ENCODE measurements at regions not wholly inside any gene's neighbourhood (a gene's known extent, or its start where the extent isn't known, plus 50 kb on each side); places are given as distances from the start of the nearest gene placed in this dataset.

- TF ChIP-seq MAX (CRISPR knock-in tag; IDR thresholded peaks at IDR 0.05) (no peak), USF1 (CRISPR knock-in tag; IDR thresholded peaks at IDR 0.05) (no peak)
Observed at GRCh38 chr6:6772751-6773150, 184.2 kb downstream of the LY86 start.

All from K562 (cell line).